ENCODE measurements at regions not wholly inside any gene's neighbourhood (a gene's known extent, or its start where the extent isn't known, plus 50 kb on each side); places are given as distances from the start of the nearest gene placed in this dataset.
"Not testable (repeated sequence)": the region's sequence is repeated elsewhere in the genome, so short reads cannot be mapped to it uniquely, and the experiment has no call there.

GRCh38 chr2:226463154-226463553 is 336.5 kb downstream of the IRS1 start:
- no peaks in the 10 kb centered on the region for H3K36me3 ChIP-seq (ENCODE audit: low read depth)
- H3K4me1 ChIP-seq (ENCODE audit: low read depth) = no peaks in the 10 kb centered on the region
- TF ChIP-seq CTCF (IDR thresholded peaks at IDR 0.05) = no peak
- no peak for DNase-seq
- no peak overlapping the region for H3K4me3 ChIP-seq
- ATAC-seq = no peak
- H3K9me3 ChIP-seq = no peaks in the 10 kb centered on the region
- intact Hi-C loops (cut with DNase I, micrococcal nuclease) = no loop called here

GRCh38 chr2:226461981-226462380 is 337.6 kb downstream of the IRS1 start:
- H3K4me1 ChIP-seq (ENCODE audit: low read depth) = no peaks in the 10 kb centered on the region
- DNase-seq = no peak

GRCh38 chr2:226456144-226456543 is 343.5 kb downstream of the IRS1 start:
- H3K9me3 ChIP-seq; H3K4me3 ChIP-seq; intact Hi-C loops (cut with DNase I, micrococcal nuclease); ATAC-seq; H3K36me3 ChIP-seq (ENCODE audit: low read depth); H3K4me1 ChIP-seq (ENCODE audit: low read depth); DNase-seq: not testable (repeated sequence)

More at GRCh38 chr2:226461981-226462380, 337.6 kb downstream of the IRS1 start:
- TF ChIP-seq CTCF (IDR thresholded peaks at IDR 0.05) = no peak
- intact Hi-C loops (cut with DNase I, micrococcal nuclease) = no loop called here
- no peak for ATAC-seq
- Histone ChIP-seq H3K4me3 (no peak overlapping the region), H3K36me3 (ENCODE audit: low read depth) (no peaks in the 10 kb centered on the region), H3K9me3 (no peaks in the 10 kb centered on the region)

- DNase-seq (no peak), ATAC-seq (no peak)
These were observed 346.9 kb downstream of the IRS1 start for GRCh38 chr2:226452768-226453167.

GRCh38 chr2:226451486-226451885 is 348.1 kb downstream of the IRS1 start:
- H3K4me1 ChIP-seq (ENCODE audit: low read depth) = no peaks in the 10 kb centered on the region
- H3K36me3 ChIP-seq (ENCODE audit: low read depth) = no peaks in the 10 kb centered on the region
- intact Hi-C loops (cut with DNase I, micrococcal nuclease) = no loop called here
- H3K9me3 ChIP-seq = no peaks in the 10 kb centered on the region
- ATAC-seq (no peak), DNase-seq (no peak)
- TF ChIP-seq CTCF (IDR thresholded peaks at IDR 0.05) = no peak
- no peak overlapping the region for H3K4me3 ChIP-seq

More at GRCh38 chr2:226452768-226453167, 346.9 kb downstream of the IRS1 start:
- H3K36me3 ChIP-seq (ENCODE audit: low read depth) = no peaks in the 10 kb centered on the region
- no peak overlapping the region for H3K4me3 ChIP-seq
- TF ChIP-seq CTCF (IDR thresholded peaks at IDR 0.05) = no peak
- intact Hi-C loops (cut with DNase I, micrococcal nuclease) = no loop called here
- no peaks in the 10 kb centered on the region for H3K9me3 ChIP-seq
- H3K4me1 ChIP-seq (ENCODE audit: low read depth) = no peaks in the 10 kb centered on the region

- ATAC-seq (no peak), DNase-seq (no peak)
- TF ChIP-seq CTCF (IDR thresholded peaks at IDR 0.05) = no peak
- H3K4me3 ChIP-seq = no peak overlapping the region
- H3K36me3 ChIP-seq (ENCODE audit: low read depth) = no peaks in the 10 kb centered on the region
- H3K4me1 ChIP-seq (ENCODE audit: low read depth) = no peaks in the 10 kb centered on the region
- no peaks in the 10 kb centered on the region for H3K9me3 ChIP-seq
- intact Hi-C loops (cut with DNase I, micrococcal nuclease) = no loop called here
These were observed 349.5 kb downstream of the IRS1 start for GRCh38 chr2:226450141-226450540.
